Nucleus accumbens (tissue), 56 donors: ENCODE measurements at regions not wholly inside any gene's neighbourhood (a gene's known extent, or its start where the extent isn't known, plus 50 kb on each side); places are given as distances from the start of the nearest gene placed in this dataset.
"Not testable (repeated sequence)": the region's sequence is repeated elsewhere in the genome, so short reads cannot be mapped to it uniquely, and the experiment has no call there.

Source experiments
- DNase-seq, 56 donors: peaks; one replicate each; lab custom pipeline; 2025; lab: John Stamatoyannopoulos, UW

- DNase-seq, result peak in 14 of 56 donors; percentile 1 to 41 (median 7)
Observed at GRCh38 chr6:159595173-159595572, 97.9 kb downstream of the SOD2 start.

DNA sequence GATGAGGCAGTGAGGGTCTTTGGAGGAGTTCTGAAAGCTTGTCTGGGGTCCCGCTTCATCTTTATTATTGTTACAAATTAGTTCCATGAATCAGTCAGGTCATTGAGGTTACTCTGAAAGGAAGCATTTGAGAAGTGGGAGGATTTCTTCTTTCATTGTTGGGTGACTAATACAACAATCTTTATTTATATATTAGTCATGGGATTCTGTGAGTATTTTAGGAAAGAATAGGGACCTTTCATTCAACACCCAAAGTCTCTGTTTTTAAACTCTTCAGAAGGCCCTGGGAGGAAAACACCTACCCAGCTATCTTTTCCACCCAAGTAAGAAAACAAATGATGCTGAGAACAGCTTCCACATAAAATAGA is 98.3 kb downstream of the SOD2 start:
- no peak for DNase-seq

GRCh38 chr6:159594106-159594749 is 98.8 kb downstream of the SOD2 start:
- no peak for DNase-seq

DNA sequence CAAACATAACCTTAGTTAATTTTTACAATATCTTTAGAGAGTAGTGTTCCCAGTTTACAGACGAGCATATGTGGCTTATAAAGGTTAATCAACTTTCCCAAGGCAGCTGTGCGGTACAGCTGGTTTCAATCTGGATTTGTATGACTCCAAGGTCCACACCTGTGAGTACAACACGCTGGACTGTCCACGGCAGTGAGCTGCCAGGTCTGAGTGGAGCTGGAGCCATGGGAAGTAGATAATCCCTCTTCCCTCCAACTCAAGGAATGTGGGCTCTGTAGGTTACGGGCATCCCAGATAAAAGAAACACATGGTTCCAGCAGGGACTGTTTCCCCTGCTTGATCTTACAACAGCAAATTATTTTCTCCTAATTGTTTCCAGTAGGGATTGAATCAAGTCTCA is 102.2 kb downstream of the SOD2 start:
- DNase-seq, result no peak

- DNase-seq, result no peak
Observed at GRCh38 chr6:159586684-159587083, 106.4 kb downstream of the SOD2 start.

GRCh38 chr6:159582736-159583135 is 110.3 kb downstream of the SOD2 start:
- DNase-seq, result no peak

DNA sequence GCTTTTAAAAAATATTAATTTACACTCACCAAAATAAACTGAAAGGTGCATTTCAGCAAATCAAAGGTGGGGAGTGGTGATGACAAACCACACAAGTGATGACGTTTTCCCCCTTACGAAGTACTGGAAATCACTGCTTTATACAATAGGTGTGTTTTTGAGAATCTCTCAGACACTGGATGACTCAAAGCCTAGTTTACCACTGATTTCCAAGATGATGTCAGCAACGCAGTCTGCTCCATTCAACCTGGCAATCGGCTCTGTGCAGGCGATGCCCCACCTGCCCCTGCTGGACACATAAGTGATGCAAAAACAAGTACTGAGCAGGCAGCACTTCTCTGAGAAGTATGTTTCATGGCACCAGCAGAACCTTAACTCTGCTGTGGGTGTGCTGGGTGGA is 114.4 kb downstream of the SOD2 start:
- no peak for DNase-seq

GRCh38 chr6:159577564-159577963 is 115.5 kb downstream of the SOD2 start:
- no peak for DNase-seq

- peak in 1 of 56 donors; percentile 5 for DNase-seq
Observed at GRCh38 chr6:159572439-159573110, 120.5 kb downstream of the SOD2 start.

GRCh38 chr6:159565181-159565710 is 127.8 kb downstream of the SOD2 start:
- DNase-seq, result no peak

GRCh38 chr6:159564456-159564855 is 128.6 kb downstream of the SOD2 start:
- no peak for DNase-seq

DNA sequence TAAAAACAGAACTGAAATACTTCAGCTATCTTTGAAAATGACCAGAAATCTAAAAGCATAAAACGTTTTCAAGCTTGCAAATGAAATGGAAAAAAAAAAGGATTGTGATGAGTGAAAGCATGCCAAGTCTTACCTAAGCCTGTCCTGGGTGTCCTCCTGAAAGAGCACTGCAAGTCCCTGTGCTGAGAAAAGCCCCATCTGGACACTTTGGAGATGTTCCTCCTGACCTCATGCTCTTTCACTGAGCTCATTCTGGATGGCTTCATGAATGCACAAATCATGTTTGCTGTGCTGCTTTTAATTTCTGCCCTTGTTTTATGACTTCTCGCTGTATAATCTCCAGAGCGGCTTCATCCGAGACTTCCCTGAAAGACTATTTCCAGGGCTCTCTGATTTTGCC is 136.0 kb downstream of the SOD2 start:
- DNase-seq, result no peak

- DNase-seq, result no peak
Observed at GRCh38 chr6:159555082-159555875, 137.8 kb downstream of the SOD2 start.

DNA sequence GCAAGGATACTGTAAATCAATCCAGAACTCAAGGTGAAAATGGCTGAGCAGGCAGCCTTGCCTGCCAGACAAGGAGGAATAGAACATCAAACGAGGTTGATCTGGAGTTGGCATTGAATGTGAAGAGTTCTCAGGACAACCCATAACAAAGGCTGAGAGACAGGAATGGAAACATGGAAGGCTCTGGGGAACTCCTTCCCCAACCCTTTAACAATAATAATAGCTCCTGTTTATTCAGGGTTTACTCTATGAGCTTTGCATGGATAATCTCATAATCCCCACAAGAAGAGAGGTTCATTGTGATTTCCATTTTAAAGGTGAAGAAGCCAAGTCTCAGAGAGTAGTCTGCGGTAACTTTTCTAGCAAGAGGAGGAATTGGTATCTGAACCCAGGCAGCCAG is 151.7 kb downstream of the SOD2 start:
- DNase-seq, result no peak

DNA sequence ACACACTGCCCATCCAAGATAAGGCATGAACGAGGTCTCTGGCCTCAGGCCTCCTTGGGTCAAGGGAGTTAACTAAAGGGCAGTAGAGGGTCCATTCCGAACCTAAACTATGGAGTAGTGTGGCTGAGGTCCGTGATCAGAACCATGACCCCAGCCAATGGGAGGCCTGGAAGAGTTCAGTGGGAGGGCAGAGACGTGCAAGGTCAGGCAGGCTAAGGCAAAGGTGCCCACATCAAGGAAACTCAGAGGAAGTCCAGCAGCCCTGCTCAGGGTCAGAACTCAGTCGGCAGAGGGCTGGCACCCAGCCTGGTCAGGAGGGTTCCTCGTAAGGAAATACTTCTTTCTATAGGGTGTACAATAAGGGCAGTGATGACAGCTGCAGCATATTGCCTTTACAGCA is 152.2 kb downstream of the SOD2 start:
- no peak for DNase-seq

DNA sequence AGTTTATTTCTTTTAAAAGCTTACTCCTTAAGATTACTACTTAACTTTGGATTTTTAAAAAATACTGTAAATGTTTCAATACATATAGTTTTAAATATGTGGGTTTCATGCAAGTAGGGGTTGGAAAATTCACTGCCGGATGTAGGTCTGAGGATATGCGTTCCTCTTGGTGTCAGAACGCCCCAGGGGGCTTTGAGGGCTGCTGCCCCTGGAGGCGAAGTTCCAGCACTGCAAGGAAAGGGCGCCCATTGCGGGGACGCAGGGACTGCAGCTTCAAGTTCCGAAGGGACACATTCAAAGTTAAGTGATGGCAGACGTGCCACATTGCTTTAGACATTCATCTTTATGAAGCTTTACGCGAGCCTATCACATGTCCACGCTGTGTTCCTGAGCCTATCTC is 152.9 kb downstream of the SOD2 start:
- no peak for DNase-seq

GRCh38 chr6:159538031-159538430 is 155.0 kb downstream of the SOD2 start:
- DNase-seq, result not testable (repeated sequence)

- no peak for DNase-seq
Observed at GRCh38 chr6:159535656-159536350, 157.2 kb downstream of the SOD2 start.

GRCh38 chr6:159533568-159533967 is 159.5 kb downstream of the SOD2 start:
- DNase-seq, result no peak

DNA sequence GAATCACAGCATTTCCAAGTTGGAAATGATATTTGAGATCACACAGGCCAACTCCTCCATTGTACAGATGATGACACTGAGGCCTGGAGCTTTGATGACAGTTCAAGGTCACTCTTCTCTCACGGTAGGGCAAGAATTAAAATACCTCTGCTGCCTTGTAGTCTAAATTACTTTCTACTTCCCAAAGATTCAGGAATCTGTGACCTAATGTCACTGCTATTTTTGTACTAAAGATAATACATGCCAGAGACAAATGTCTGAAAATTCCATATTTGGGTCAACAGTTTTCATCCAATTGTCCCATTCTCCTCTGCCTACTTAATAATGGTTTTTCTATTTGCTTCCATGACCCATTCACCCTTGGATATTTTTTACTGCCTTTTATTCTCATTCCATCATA is 160.0 kb downstream of the SOD2 start:
- DNase-seq, result no peak

- no peak for DNase-seq
Observed at GRCh38 chr6:159532155-159532554, 160.9 kb downstream of the SOD2 start.
